A549 (cell line): ENCODE measurements at regions not wholly inside any gene's neighbourhood (a gene's known extent, or its start where the extent isn't known, plus 50 kb on each side); places are given as distances from the start of the nearest gene placed in this dataset.

ENCODE experiments used
- ATAC-seq, 2 experiments: fragments of 200-7000 bp in 1 of 2; fragments of >200 bp in 1 of 2; cut with Nextera tagmentation in 1 of 2; cut with Tn5 transposase in 1 of 2; 3 replicates each; pipeline versions ENCODE4 v1.8.0 to v1.9.1; 2018 to 2020; ENCODE audit warnings: mild to moderate bottlenecking in 1 of 2, moderate library complexity in 1 of 2
- CTCF ChIA-PET: fragments of 300-600 bp; sonication (Branson Sonifier 250); formaldehyde crosslinking; extraction: SDS; loops from one replicate; lab custom pipeline; 2021; ENCODE audit warnings: antibody characterized with exemption, inconsistent platforms; lab: Yijun Ruan, JAX
- POLR2A ChIA-PET: fragments of 350-600 bp; formaldehyde crosslinking; extraction: SDS; loops from one replicate; lab custom pipeline; 2021; ENCODE audit warnings: antibody characterized with exemption, inconsistent platforms; lab: Yijun Ruan, JAX
- DNase-seq, 2 experiments: peaks; one replicate each; pipeline versions ENCODE4 v3.0.0 to v3.0.0-alpha.2; 2011 to 2016; ENCODE audit warnings: low read depth in 1 of 2, low spot score in 1 of 2
- FAIRE-seq: peaks from 2 replicates; lab custom pipeline; 2011; peaks lifted over from hg19 to GRCh38; lab: Jason Lieb, UNC
- H3K27ac ChIP-seq, 2 experiments: fragments of >200 bp; sonication (Bioruptor Twin); formaldehyde crosslinking; 3 replicates each; pipeline ENCODE4 v1.5.1; 2016 to 2017
- H3K4me1 ChIP-seq: fragments of >200 bp; sonication (Bioruptor Twin); formaldehyde crosslinking; 3 replicates; pipeline ENCODE4 v1.6.1; 2016
- H3K4me2 ChIP-seq: fragments of >200 bp; sonication (Bioruptor Twin); formaldehyde crosslinking; 3 replicates; pipeline ENCODE4 v1.6.1; 2016
- H3K4me3 ChIP-seq: fragments of >200 bp; sonication (Bioruptor Twin); formaldehyde crosslinking; 3 replicates; pipeline ENCODE4 v1.5.1; 2016
- H3K9me3 ChIP-seq: fragments of >200 bp; sonication (Bioruptor Twin); formaldehyde crosslinking; 3 replicates; pipeline ENCODE4 v1.6.1; 2016
- BHLHE40 ChIP-seq: IDR thresholded peaks from 2 replicates; pipeline ENCODE4 v1.6.1; 2012; ENCODE audit warnings: low read depth, low read length, inconsistent platforms
- CHD2 ChIP-seq: fragments of 150-350 bp; IDR thresholded peaks from 2 replicates; pipeline ENCODE4 v1.6.1; 2014; ENCODE audit warnings: low read length; ENCODE audit not compliant: partially characterized antibody
- CHD4 ChIP-seq: fragments of 200-600 bp; sonication (generic); IDR thresholded peaks from 2 replicates; pipeline ENCODE4 v1.6.1; 2016; ENCODE audit warnings: antibody characterized with exemption, mild to moderate bottlenecking, borderline replicate concordance
- ESRRA ChIP-seq: fragments of 150-350 bp; IDR thresholded peaks from 2 replicates; pipeline ENCODE4 v1.6.1; 2014; ENCODE audit warnings: mild to moderate bottlenecking, low read length, borderline replicate concordance
- HDAC2 ChIP-seq: fragments of 200-600 bp; sonication (generic); IDR thresholded peaks from 2 replicates; pipeline ENCODE4 v1.6.1; 2016
- HEYL ChIP-seq: fragments of 250-450 bp; sonication (Bioruptor Pico); IDR thresholded peaks from 2 replicates; pipeline ENCODE4 v1.8.0; 2021; ENCODE audit warnings: mild to moderate bottlenecking, moderate library complexity
- HOXA7 ChIP-seq: fragments of 250-450 bp; sonication (Bioruptor Pico); IDR thresholded peaks from 2 replicates; pipeline ENCODE4 v1.5.0; 2020; ENCODE audit warnings: mild to moderate bottlenecking, moderate library complexity
- HOXB13 ChIP-seq: fragments of 250-450 bp; sonication (Bioruptor Pico); IDR thresholded peaks from 2 replicates; pipeline ENCODE4 v1.5.0; 2020; ENCODE audit warnings: low read depth, mild to moderate bottlenecking, moderate library complexity
- KDM1A ChIP-seq: fragments of 200-600 bp; sonication (generic); IDR thresholded peaks from 2 replicates; pipeline ENCODE4 v1.6.1; 2016; ENCODE audit warnings: low read depth, mild to moderate bottlenecking
- MAFK ChIP-seq: fragments of 450-650 bp; IDR thresholded peaks from 2 replicates; pipeline ENCODE4 v1.6.1; 2014; ENCODE audit not compliant: partially characterized antibody
- MAZ ChIP-seq: fragments of 150-350 bp; IDR thresholded peaks from 2 replicates; pipeline ENCODE4 v1.6.1; 2014; ENCODE audit warnings: antibody characterized with exemption, low read depth, low read length, borderline replicate concordance
- PHF8 ChIP-seq: fragments of 200-600 bp; sonication (generic); IDR thresholded peaks from 2 replicates; pipeline ENCODE4 v1.6.1; 2016; ENCODE audit warnings: low read depth, mild to moderate bottlenecking, antibody characterized with exemption, moderate library complexity, borderline replicate concordance
- POLR2A ChIP-seq: IDR thresholded peaks from 2 replicates; pipeline ENCODE4 v1.6.1; 2012; ENCODE audit warnings: mild to moderate bottlenecking, low read length
- POLR2AphosphoS2 ChIP-seq: conservative IDR thresholded peaks from 2 replicates; pipeline ENCODE4 v1.6.1; 2012; ENCODE audit warnings: low read length, improper control_type of control experiment, inconsistent platforms
- RCOR1 ChIP-seq: fragments of 150-350 bp; IDR thresholded peaks from 2 replicates; pipeline ENCODE4 v1.6.1; 2014; ENCODE audit warnings: antibody characterized with exemption, low read length, low read depth
- SMC3 ChIP-seq: fragments of >200 bp; sonication (Bioruptor Twin); formaldehyde crosslinking; IDR thresholded peaks from 3 replicates; pipeline ENCODE4 v1.6.1; 2018; ENCODE audit warnings: inconsistent platforms
- ZC3H11A ChIP-seq: fragments of 450-650 bp; IDR thresholded peaks from 2 replicates; pipeline ENCODE4 v1.6.1; 2014; ENCODE audit warnings: antibody characterized with exemption, mild to moderate bottlenecking
- ZFP36 ChIP-seq: fragments of 450-650 bp; IDR thresholded peaks from 2 replicates; pipeline ENCODE4 v1.6.1; 2014; ENCODE audit warnings: borderline replicate concordance; ENCODE audit not compliant: partially characterized antibody
- WGBS: methylation state at CpG from one replicate; pipeline ENCODE4 v1.1.6; 2017; ENCODE audit errors: missing lambda C conversion rate; 5-methylcytosine and 5-hydroxymethylcytosine counted together
- TF ChIP-seq, protein P1 (sequence below): IDR thresholded peaks from 2 replicates; pipeline ENCODE4 v1.6.1; 2012
- TF ChIP-seq, protein P2 (sequence below): fragments of 200-600 bp; sonication (generic); IDR thresholded peaks from 2 replicates; pipeline ENCODE4 v1.6.1; 2016; ENCODE audit warnings: antibody characterized with exemption, mild to moderate bottlenecking, moderate library complexity
- TF ChIP-seq, protein P3 (sequence below): fragments of 450-650 bp; IDR thresholded peaks from 2 replicates; pipeline ENCODE4 v1.6.1; 2014; ENCODE audit warnings: antibody characterized with exemption
- TF ChIP-seq, protein P4 (sequence below): fragments of 250-450 bp; sonication (Bioruptor Pico); IDR thresholded peaks from 2 replicates; pipeline ENCODE4 v1.5.0; 2021; ENCODE audit warnings: mild to moderate bottlenecking, moderate library complexity, borderline replicate concordance
- TF ChIP-seq, protein P5 (sequence below): fragments of 150-350 bp; IDR thresholded peaks from 2 replicates; pipeline ENCODE4 v1.6.1; 2014; ENCODE audit warnings: low read depth, mild to moderate bottlenecking, low read length
- TF ChIP-seq, protein P6 (sequence below): fragments of >200 bp; sonication (Bioruptor Twin); formaldehyde crosslinking; IDR thresholded peaks from 3 replicates; pipeline ENCODE4 v1.5.1; 2016
- TF ChIP-seq, protein P7 (sequence below): fragments of >200 bp; sonication (Bioruptor Twin); formaldehyde crosslinking; IDR thresholded peaks from 3 replicates; pipeline ENCODE4 v1.6.1; 2016

DNA sequence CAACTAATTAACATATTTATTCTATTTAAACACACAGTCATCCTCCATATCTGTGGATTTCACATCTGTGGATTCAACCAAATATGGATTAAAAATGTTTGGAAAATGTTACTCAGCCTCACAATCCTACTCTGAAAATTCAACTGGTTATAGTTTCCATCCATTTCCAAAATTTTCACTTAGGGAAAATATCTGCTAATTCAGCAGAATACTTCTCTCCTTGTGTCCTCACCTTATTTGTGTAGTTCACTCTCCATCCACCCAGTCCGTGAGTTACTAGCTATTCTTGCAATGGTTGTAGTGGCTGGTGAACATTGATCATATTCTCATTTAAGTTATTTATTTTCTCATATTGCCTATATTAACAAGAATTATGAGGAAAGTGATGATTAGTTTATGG lies 77.6 kb upstream of the PRKCQ start:
- no peak overlapping the region for H3K4me2 ChIP-seq
- no peak overlapping the region for H3K27ac ChIP-seq
- WGBS, result 30% methylated on average over 1 of the region's 1 CpG
- DNase-seq, result no peak
- peak; percentile 36 for FAIRE-seq
- no peaks in the 10 kb centered on the region for H3K9me3 ChIP-seq
- ChIA-PET CTCF (interaction anchor here (0.7 to 1.4 kb wide), 2 partner anchors 10 kb away, joined by 3 to 5 read pairs; no protein-coding TSS in a partner anchor), POLR2A (no interaction called here)
- TF ChIP-seq PHF8 (no peak), ZC3H11A (no peak), MAFK (peak; percentile 82), MAZ (no peak), BHLHE40 (no peak), HEYL (no peak), POLR2A (no peak), HOXA7 (no peak)
- TF ChIP-seq, protein P1, sequence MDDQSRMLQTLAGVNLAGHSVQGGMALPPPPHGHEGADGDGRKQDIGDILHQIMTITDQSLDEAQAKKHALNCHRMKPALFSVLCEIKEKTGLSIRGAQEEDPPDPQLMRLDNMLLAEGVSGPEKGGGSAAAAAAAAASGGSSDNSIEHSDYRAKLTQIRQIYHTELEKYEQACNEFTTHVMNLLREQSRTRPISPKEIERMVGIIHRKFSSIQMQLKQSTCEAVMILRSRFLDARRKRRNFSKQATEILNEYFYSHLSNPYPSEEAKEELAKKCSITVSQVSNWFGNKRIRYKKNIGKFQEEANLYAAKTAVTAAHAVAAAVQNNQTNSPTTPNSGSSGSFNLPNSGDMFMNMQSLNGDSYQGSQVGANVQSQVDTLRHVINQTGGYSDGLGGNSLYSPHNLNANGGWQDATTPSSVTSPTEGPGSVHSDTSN, result no peak
- ATAC-seq, result no peak
- no peak overlapping the region for H3K4me3 ChIP-seq
- no peaks in the 10 kb centered on the region for H3K4me1 ChIP-seq

DNA sequence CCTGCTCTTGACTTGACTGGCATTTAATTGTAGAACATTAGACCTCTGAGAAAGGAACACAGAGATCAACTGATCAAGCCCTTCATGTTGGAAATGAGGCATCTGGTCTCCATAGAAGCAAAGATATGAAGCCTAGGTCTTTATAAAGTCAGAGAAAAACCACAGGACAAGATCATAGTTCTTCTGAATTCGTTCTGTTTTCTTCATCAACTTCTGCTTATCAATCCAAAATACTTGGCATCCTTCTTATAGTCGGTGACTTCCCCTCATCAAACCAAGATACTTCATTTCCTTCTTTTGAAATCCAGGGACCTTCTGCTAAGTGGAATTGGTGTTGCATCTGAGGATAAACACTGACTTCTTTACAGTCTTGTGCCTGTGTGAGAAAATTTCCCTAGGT lies 77.1 kb upstream of the PRKCQ start:
- Histone ChIP-seq H3K4me2 (no peak overlapping the region), H3K27ac (no peak overlapping the region), H3K9me3 (no peaks in the 10 kb centered on the region), H3K4me1 (no peaks in the 10 kb centered on the region), H3K4me3 (no peak overlapping the region)
- DNase-seq, result no peak
- ChIA-PET CTCF (interaction anchor here (0.7 to 1.4 kb wide), 2 partner anchors 9 to 10 kb away, joined by 3 to 5 read pairs; no protein-coding TSS in a partner anchor), POLR2A (no interaction called here)
- FAIRE-seq, result no peak
- no peak for ATAC-seq
- 0% methylated on average over 2 of the region's 2 CpGs for WGBS
- no peak for TF ChIP-seq POLR2AphosphoS2
- TF ChIP-seq, protein P2, sequence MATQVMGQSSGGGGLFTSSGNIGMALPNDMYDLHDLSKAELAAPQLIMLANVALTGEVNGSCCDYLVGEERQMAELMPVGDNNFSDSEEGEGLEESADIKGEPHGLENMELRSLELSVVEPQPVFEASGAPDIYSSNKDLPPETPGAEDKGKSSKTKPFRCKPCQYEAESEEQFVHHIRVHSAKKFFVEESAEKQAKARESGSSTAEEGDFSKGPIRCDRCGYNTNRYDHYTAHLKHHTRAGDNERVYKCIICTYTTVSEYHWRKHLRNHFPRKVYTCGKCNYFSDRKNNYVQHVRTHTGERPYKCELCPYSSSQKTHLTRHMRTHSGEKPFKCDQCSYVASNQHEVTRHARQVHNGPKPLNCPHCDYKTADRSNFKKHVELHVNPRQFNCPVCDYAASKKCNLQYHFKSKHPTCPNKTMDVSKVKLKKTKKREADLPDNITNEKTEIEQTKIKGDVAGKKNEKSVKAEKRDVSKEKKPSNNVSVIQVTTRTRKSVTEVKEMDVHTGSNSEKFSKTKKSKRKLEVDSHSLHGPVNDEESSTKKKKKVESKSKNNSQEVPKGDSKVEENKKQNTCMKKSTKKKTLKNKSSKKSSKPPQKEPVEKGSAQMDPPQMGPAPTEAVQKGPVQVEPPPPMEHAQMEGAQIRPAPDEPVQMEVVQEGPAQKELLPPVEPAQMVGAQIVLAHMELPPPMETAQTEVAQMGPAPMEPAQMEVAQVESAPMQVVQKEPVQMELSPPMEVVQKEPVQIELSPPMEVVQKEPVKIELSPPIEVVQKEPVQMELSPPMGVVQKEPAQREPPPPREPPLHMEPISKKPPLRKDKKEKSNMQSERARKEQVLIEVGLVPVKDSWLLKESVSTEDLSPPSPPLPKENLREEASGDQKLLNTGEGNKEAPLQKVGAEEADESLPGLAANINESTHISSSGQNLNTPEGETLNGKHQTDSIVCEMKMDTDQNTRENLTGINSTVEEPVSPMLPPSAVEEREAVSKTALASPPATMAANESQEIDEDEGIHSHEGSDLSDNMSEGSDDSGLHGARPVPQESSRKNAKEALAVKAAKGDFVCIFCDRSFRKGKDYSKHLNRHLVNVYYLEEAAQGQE, result no peak
- no peak for TF ChIP-seq ZFP36
- TF ChIP-seq RCOR1, result no peak
- no peak for TF ChIP-seq SMC3
- TF ChIP-seq HOXB13 (CRISPR knock-in tag), result no peak
- no peak for TF ChIP-seq CHD2
- TF ChIP-seq HEYL, result no peak
- TF ChIP-seq, protein P3, sequence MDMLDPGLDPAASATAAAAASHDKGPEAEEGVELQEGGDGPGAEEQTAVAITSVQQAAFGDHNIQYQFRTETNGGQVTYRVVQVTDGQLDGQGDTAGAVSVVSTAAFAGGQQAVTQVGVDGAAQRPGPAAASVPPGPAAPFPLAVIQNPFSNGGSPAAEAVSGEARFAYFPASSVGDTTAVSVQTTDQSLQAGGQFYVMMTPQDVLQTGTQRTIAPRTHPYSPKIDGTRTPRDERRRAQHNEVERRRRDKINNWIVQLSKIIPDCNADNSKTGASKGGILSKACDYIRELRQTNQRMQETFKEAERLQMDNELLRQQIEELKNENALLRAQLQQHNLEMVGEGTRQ, result no peak
- TF ChIP-seq, protein P4, sequence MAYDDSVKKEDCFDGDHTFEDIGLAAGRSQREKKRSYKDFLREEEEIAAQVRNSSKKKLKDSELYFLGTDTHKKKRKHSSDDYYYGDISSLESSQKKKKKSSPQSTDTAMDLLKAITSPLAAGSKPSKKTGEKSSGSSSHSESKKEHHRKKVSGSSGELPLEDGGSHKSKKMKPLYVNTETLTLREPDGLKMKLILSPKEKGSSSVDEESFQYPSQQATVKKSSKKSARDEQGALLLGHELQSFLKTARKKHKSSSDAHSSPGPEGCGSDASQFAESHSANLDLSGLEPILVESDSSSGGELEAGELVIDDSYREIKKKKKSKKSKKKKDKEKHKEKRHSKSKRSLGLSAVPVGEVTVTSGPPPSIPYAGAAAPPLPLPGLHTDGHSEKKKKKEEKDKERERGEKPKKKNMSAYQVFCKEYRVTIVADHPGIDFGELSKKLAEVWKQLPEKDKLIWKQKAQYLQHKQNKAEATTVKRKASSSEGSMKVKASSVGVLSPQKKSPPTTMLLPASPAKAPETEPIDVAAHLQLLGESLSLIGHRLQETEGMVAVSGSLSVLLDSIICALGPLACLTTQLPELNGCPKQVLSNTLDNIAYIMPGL (CRISPR knock-in tag), result no peak
- TF ChIP-seq ESRRA, result no peak
- TF ChIP-seq MAFK, result no peak
- no peak for TF ChIP-seq CHD4
- TF ChIP-seq, protein P5, sequence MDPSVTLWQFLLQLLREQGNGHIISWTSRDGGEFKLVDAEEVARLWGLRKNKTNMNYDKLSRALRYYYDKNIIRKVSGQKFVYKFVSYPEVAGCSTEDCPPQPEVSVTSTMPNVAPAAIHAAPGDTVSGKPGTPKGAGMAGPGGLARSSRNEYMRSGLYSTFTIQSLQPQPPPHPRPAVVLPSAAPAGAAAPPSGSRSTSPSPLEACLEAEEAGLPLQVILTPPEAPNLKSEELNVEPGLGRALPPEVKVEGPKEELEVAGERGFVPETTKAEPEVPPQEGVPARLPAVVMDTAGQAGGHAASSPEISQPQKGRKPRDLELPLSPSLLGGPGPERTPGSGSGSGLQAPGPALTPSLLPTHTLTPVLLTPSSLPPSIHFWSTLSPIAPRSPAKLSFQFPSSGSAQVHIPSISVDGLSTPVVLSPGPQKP, result no peak
- no peak for TF ChIP-seq KDM1A
- no peak for TF ChIP-seq HDAC2
- TF ChIP-seq, protein P1, result no peak
- TF ChIP-seq, protein P6, sequence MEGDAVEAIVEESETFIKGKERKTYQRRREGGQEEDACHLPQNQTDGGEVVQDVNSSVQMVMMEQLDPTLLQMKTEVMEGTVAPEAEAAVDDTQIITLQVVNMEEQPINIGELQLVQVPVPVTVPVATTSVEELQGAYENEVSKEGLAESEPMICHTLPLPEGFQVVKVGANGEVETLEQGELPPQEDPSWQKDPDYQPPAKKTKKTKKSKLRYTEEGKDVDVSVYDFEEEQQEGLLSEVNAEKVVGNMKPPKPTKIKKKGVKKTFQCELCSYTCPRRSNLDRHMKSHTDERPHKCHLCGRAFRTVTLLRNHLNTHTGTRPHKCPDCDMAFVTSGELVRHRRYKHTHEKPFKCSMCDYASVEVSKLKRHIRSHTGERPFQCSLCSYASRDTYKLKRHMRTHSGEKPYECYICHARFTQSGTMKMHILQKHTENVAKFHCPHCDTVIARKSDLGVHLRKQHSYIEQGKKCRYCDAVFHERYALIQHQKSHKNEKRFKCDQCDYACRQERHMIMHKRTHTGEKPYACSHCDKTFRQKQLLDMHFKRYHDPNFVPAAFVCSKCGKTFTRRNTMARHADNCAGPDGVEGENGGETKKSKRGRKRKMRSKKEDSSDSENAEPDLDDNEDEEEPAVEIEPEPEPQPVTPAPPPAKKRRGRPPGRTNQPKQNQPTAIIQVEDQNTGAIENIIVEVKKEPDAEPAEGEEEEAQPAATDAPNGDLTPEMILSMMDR, result no peak
- TF ChIP-seq, protein P7, sequence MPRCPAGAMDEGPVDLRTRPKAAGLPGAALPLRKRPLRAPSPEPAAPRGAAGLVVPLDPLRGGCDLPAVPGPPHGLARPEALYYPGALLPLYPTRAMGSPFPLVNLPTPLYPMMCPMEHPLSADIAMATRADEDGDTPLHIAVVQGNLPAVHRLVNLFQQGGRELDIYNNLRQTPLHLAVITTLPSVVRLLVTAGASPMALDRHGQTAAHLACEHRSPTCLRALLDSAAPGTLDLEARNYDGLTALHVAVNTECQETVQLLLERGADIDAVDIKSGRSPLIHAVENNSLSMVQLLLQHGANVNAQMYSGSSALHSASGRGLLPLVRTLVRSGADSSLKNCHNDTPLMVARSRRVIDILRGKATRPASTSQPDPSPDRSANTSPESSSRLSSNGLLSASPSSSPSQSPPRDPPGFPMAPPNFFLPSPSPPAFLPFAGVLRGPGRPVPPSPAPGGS, result no peak
- TF ChIP-seq, all 56 proteins: peak for 0
